Amniotic epithelial cell (primary cell): ENCODE measurements at regions not wholly inside any gene's neighbourhood (a gene's known extent, or its start where the extent isn't known, plus 50 kb on each side); places are given as distances from the start of the nearest gene placed in this dataset.
"Not testable (repeated sequence)": the region's sequence is repeated elsewhere in the genome, so short reads cannot be mapped to it uniquely, and the experiment has no call there.

Experiments
- DNase-seq: peaks from one replicate; pipeline ENCODE4 v3.0.0-alpha.2; 2010; ENCODE audit warnings: low read depth

- no peak for DNase-seq
Observed at GRCh38 chr12:131391399-131391798, 319.5 kb upstream of the SFSWAP start.

GRCh38 chr12:131394752-131395151 is 316.1 kb upstream of the SFSWAP start:
- DNase-seq = not testable (repeated sequence)

- DNase-seq = not testable (repeated sequence)
Observed at GRCh38 chr12:131395209-131395684, 315.6 kb upstream of the SFSWAP start.

- DNase-seq = no peak
Observed at GRCh38 chr12:131395971-131396573, 314.8 kb upstream of the SFSWAP start.

GRCh38 chr12:131397493-131398181 is 313.3 kb upstream of the SFSWAP start:
- DNase-seq = no peak

GRCh38 chr12:131399000-131399399 is 311.9 kb upstream of the SFSWAP start:
- no peak for DNase-seq

GRCh38 chr12:131400668-131401294 is 310.1 kb upstream of the SFSWAP start:
- DNase-seq = not testable (repeated sequence)

- DNase-seq = not testable (repeated sequence)
Observed at GRCh38 chr12:131401907-131402633, 308.8 kb upstream of the SFSWAP start.

- no peak for DNase-seq
Observed at GRCh38 chr12:131402781-131403396, 308.0 kb upstream of the SFSWAP start.

- DNase-seq = no peak
Observed at GRCh38 chr12:131403676-131404075, 307.2 kb upstream of the SFSWAP start.

GRCh38 chr12:131404705-131405104 is 306.2 kb upstream of the SFSWAP start:
- no peak for DNase-seq

- DNase-seq = no peak
Observed at GRCh38 chr12:131407221-131408035, 303.5 kb upstream of the SFSWAP start.

- no peak for DNase-seq
Observed at GRCh38 chr12:131408036-131408365, 302.9 kb upstream of the SFSWAP start.

- no peak for DNase-seq
Observed at GRCh38 chr12:131408484-131408883, 302.4 kb upstream of the SFSWAP start.

GRCh38 chr12:131409211-131409610 is 301.7 kb upstream of the SFSWAP start:
- no peak for DNase-seq

- DNase-seq = not testable (repeated sequence)
Observed at GRCh38 chr12:131411827-131412226, 299.1 kb upstream of the SFSWAP start.

GRCh38 chr12:131413006-131413405 is 297.9 kb upstream of the SFSWAP start:
- no peak for DNase-seq

GRCh38 chr12:131413471-131413870 is 297.4 kb upstream of the SFSWAP start:
- no peak for DNase-seq

GRCh38 chr12:131414155-131414922 is 296.6 kb upstream of the SFSWAP start:
- DNase-seq = not testable (repeated sequence)

GRCh38 chr12:131415781-131416180 is 295.1 kb upstream of the SFSWAP start:
- DNase-seq = no peak

GRCh38 chr12:131418121-131418520 is 292.8 kb upstream of the SFSWAP start:
- no peak for DNase-seq
